ENCODE measurements at regions not wholly inside any gene's neighbourhood (a gene's known extent, or its start where the extent isn't known, plus 50 kb on each side); places are given as distances from the start of the nearest gene placed in this dataset.
A peak's percentile ranks its signal among the peaks of the same experiment; 100 is the strongest.

GRCh38 chr5:96517295-96517694 lies 84.2 kb upstream of the PCSK1 start:
- TF ChIP-seq POLR2A (IDR thresholded peaks at IDR 0.05) (no peak), EP300 (IDR thresholded peaks at IDR 0.05) (no peak), POLR2AphosphoS5 (IDR thresholded peaks at IDR 0.05) (no peak), CTCF (IDR thresholded peaks at IDR 0.05) (no peak)
- Histone ChIP-seq H3K27me3 (no peaks in the 10 kb centered on the region), H3K27ac (no peak overlapping the region), H3K9me3 (no peaks in the 10 kb centered on the region), H3K36me3 (no peaks in the 10 kb centered on the region), H3K4me3 (no peak overlapping the region), H3K4me1 (no peaks in the 10 kb centered on the region)
- WGBS, 2 donors = 36 to 44% methylated on average over 4 of the region's 4 CpGs
- ATAC-seq (ENCODE audit: low FRiP score in 2 of 2) (peak in 1 of 2 donors; percentile 59), DNase-seq (no peak)

GRCh38 chr5:96520345-96520744 lies 87.3 kb upstream of the PCSK1 start:
- Histone ChIP-seq H3K27ac (no peak overlapping the region), H3K27me3 (no peaks in the 10 kb centered on the region), H3K4me1 (no peaks in the 10 kb centered on the region), H3K9me3 (no peaks in the 10 kb centered on the region), H3K4me3 (no peak overlapping the region), H3K36me3 (no peaks in the 10 kb centered on the region)
- ATAC-seq (ENCODE audit: low FRiP score in 2 of 2) = no peak
- no peak for DNase-seq
- no peak for TF ChIP-seq CTCF (IDR thresholded peaks at IDR 0.05)
- no peak for TF ChIP-seq POLR2A (IDR thresholded peaks at IDR 0.05)
- TF ChIP-seq POLR2AphosphoS5 (IDR thresholded peaks at IDR 0.05) = no peak
- TF ChIP-seq EP300 (IDR thresholded peaks at IDR 0.05) = no peak

- DNase-seq = no peak
- no peak overlapping the region for H3K27ac ChIP-seq
- H3K4me3 ChIP-seq = no peak overlapping the region
- H3K9me3 ChIP-seq = no peaks in the 10 kb centered on the region
- ATAC-seq (ENCODE audit: low FRiP score in 2 of 2) = no peak
- H3K27me3 ChIP-seq = no peaks in the 10 kb centered on the region
- no peaks in the 10 kb centered on the region for H3K36me3 ChIP-seq
- 48 to 61% methylated on average over 7 of the region's 7 CpGs for WGBS, 2 donors
- TF ChIP-seq POLR2A (IDR thresholded peaks at IDR 0.05) (no peak), EP300 (IDR thresholded peaks at IDR 0.05) (no peak), CTCF (IDR thresholded peaks at IDR 0.05) (no peak), POLR2AphosphoS5 (IDR thresholded peaks at IDR 0.05) (no peak)
- no peaks in the 10 kb centered on the region for H3K4me1 ChIP-seq
Observed at GRCh38 chr5:96522635-96523355, 89.7 kb upstream of the PCSK1 start.

DNA sequence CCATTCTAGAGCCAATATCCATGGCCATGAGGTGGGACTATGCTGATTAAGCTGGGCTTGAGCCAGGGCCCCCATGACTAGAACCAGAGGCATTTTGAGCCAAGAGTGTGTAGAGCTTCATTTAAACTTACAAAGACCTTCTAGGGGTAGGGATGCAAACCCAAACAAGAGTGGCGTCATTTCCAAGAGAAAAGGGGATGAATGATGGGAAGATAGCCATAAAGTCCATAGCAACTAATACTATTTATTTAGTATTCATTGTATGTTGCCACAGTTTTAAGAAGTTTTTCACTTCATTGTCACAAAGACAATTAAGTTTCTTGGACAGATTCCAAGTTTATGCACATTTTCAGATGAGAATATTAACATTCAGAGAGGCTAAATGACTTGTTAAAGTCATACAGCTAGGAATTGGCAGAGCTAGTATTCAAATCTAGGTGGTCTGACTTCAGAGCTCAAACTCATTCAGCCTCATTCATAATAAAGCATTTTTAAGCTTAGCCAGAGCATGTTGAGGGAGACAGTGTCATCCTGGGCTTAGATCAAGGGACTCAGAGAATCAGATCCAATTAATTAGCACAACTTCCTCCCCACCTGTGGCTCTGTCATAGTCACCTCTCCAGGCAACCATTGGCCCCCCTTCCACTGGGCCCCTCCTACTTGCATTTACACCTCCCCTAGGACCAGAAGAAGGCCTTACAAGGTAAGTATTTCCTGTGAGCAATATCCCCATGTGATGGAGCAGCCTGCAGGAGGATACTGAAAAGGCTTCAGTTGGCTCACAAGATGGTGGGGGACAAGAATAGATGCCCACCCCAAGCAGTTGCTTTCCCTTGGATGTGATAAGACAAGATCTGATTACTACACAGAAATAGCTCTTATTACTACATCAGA lies 95.0 kb upstream of the PCSK1 start:
- no peak overlapping the region for H3K27ac ChIP-seq
- H3K9me3 ChIP-seq = no peaks in the 10 kb centered on the region
- H3K4me3 ChIP-seq = no peak overlapping the region
- H3K4me1 ChIP-seq = no peaks in the 10 kb centered on the region
- WGBS, 2 donors = 64 to 67% methylated on average over 1 of the region's 1 CpG
- no peak for DNase-seq
- no peaks in the 10 kb centered on the region for H3K36me3 ChIP-seq
- no peaks in the 10 kb centered on the region for H3K27me3 ChIP-seq
- ATAC-seq (ENCODE audit: low FRiP score in 2 of 2) = no peak
- TF ChIP-seq POLR2AphosphoS5 (IDR thresholded peaks at IDR 0.05) (no peak), CTCF (IDR thresholded peaks at IDR 0.05) (no peak), POLR2A (IDR thresholded peaks at IDR 0.05) (no peak), EP300 (IDR thresholded peaks at IDR 0.05) (no peak)
